Breast epithelium (tissue), 4 donors: ENCODE measurements at regions not wholly inside any gene's neighbourhood (a gene's known extent, or its start where the extent isn't known, plus 50 kb on each side); places are given as distances from the start of the nearest gene placed in this dataset.

Experiments
- DNase-seq, 2 donors: peaks; one replicate each; pipeline ENCODE4 v3.0.0-alpha.2; 2019; ENCODE audit warnings: low spot score in 2 of 2
- H3K27ac ChIP-seq, 2 donors: fragments of 200-600 bp; sonication (generic) in 1 of 2; one replicate each; pipeline ENCODE4 v1.5.1; 2016 to 2019; ENCODE audit warnings: mild to moderate bottlenecking in 1 of 2
- H3K27me3 ChIP-seq, 2 donors: fragments of 200-600 bp; sonication (generic) in 1 of 2; one replicate each; pipeline versions ENCODE4 v1.5.1 to v1.6.0; 2017 to 2019; ENCODE audit warnings: control low read depth in 1 of 2, mild to moderate bottlenecking in 1 of 2
- H3K36me3 ChIP-seq: fragments of 200-600 bp; one replicate; pipeline ENCODE4 v1.5.1; 2019
- H3K4me1 ChIP-seq, 2 donors: fragments of 200-600 bp; sonication (generic); one replicate each; pipeline ENCODE4 v1.5.1; 2016 to 2019; ENCODE audit warnings: control low read depth in 1 of 2
- H3K4me3 ChIP-seq, 3 donors: fragments of 200-600 bp; sonication (generic); 1 replicate in 2 of 3; 2 replicates in 1 of 3; pipeline ENCODE4 v1.5.1; 2016 to 2019; ENCODE audit warnings: mild to moderate bottlenecking in 3 of 3, moderate library complexity in 2 of 3
- H3K9me3 ChIP-seq, 2 donors: fragments of 200-600 bp; sonication (generic) in 1 of 2; one replicate each; pipeline ENCODE4 v1.5.1; 2016 to 2019; ENCODE audit warnings: control low read depth in 1 of 2
- CTCF ChIP-seq, 3 donors: fragments of 450-650 bp; IDR thresholded peaks; one replicate each; pipeline ENCODE4 v1.5.1; 2016 to 2017; ENCODE audit warnings: antibody characterized with exemption in 3 of 3, mild to moderate bottlenecking in 3 of 3, moderate library complexity in 3 of 3
- POLR2A ChIP-seq: fragments of 450-650 bp; IDR thresholded peaks from one replicate; pipeline ENCODE4 v1.6.1; 2016; ENCODE audit warnings: antibody characterized with exemption, mild to moderate bottlenecking, moderate library complexity
- POLR2AphosphoS5 ChIP-seq, 3 donors: sonication (generic); formaldehyde crosslinking; IDR thresholded peaks; one replicate each; pipeline ENCODE4 v1.6.1; 2017; ENCODE audit warnings: antibody characterized with exemption in 3 of 3
- intact Hi-C: fragments of 100-400 bp; cut with DNase I; formaldehyde crosslinking; loops from one replicate; pipeline ENCODE4 v1.15.1; 2023; ENCODE audit warnings: low total_unique reads

- DNase-seq = no peak
- no peaks in the 10 kb centered on the region for H3K27me3 ChIP-seq
- H3K9me3 ChIP-seq = no peaks in the 10 kb centered on the region
- no peaks in the 10 kb centered on the region for H3K36me3 ChIP-seq
- no peak overlapping the region for H3K4me3 ChIP-seq
- TF ChIP-seq POLR2AphosphoS5 (IDR thresholded peaks at IDR 0.05) (no peak), CTCF (IDR thresholded peaks at IDR 0.05) (no peak), POLR2A (no peak)
- no peaks in the 10 kb centered on the region for H3K4me1 ChIP-seq
- no peak overlapping the region for H3K27ac ChIP-seq
- intact Hi-C loops = no loop called here
Observed at GRCh38 chr10:106395041-106395749, 769.3 kb downstream of the SORCS1 start.

- TF ChIP-seq CTCF (IDR thresholded peaks at IDR 0.05) (no peak), POLR2A (no peak), POLR2AphosphoS5 (IDR thresholded peaks at IDR 0.05) (no peak)
- Histone ChIP-seq H3K4me1 (no peaks in the 10 kb centered on the region), H3K9me3 (no peaks in the 10 kb centered on the region), H3K4me3 (no peak overlapping the region), H3K36me3 (no peaks in the 10 kb centered on the region), H3K27ac (no peak overlapping the region), H3K27me3 (no peaks in the 10 kb centered on the region)
- intact Hi-C loops = no loop called here
- no peak for DNase-seq
Observed at GRCh38 chr10:106392778-106393177, 771.7 kb downstream of the SORCS1 start.

GRCh38 chr10:106387063-106387462 lies 777.4 kb downstream of the SORCS1 start:
- DNase-seq = no peak
- H3K9me3 ChIP-seq = no peaks in the 10 kb centered on the region
- intact Hi-C loops = no loop called here
- H3K27ac ChIP-seq = no peak overlapping the region
- H3K4me3 ChIP-seq = no peak overlapping the region
- H3K36me3 ChIP-seq = no peaks in the 10 kb centered on the region
- H3K4me1 ChIP-seq = no peaks in the 10 kb centered on the region
- no peak for TF ChIP-seq POLR2A
- no peak for TF ChIP-seq POLR2AphosphoS5 (IDR thresholded peaks at IDR 0.05)
- TF ChIP-seq CTCF (IDR thresholded peaks at IDR 0.05) = no peak
- peaks cover 0 to 3% of the 10 kb centered on the region in 2 donors for H3K27me3 ChIP-seq

- Histone ChIP-seq H3K4me3 (no peak overlapping the region), H3K27ac (no peak overlapping the region), H3K36me3 (no peaks in the 10 kb centered on the region), H3K9me3 (no peaks in the 10 kb centered on the region), H3K27me3 (peaks cover 0 to 3% of the 10 kb centered on the region in 2 donors), H3K4me1 (no peaks in the 10 kb centered on the region)
- TF ChIP-seq CTCF (IDR thresholded peaks at IDR 0.05) (no peak), POLR2A (no peak), POLR2AphosphoS5 (IDR thresholded peaks at IDR 0.05) (no peak)
- intact Hi-C loops = no loop called here
- DNase-seq = no peak
Observed at GRCh38 chr10:106384496-106384895, 780.0 kb downstream of the SORCS1 start.

GRCh38 chr10:106380706-106381105 lies 783.8 kb downstream of the SORCS1 start:
- TF ChIP-seq POLR2A (no peak), POLR2AphosphoS5 (IDR thresholded peaks at IDR 0.05) (no peak), CTCF (IDR thresholded peaks at IDR 0.05) (no peak)
- Histone ChIP-seq H3K27me3 (peaks cover 0 to 3% of the 10 kb centered on the region in 2 donors), H3K36me3 (no peaks in the 10 kb centered on the region), H3K9me3 (peaks cover 0 to 11% of the 10 kb centered on the region in 2 donors), H3K4me1 (no peaks in the 10 kb centered on the region), H3K4me3 (no peak overlapping the region), H3K27ac (no peak overlapping the region)
- DNase-seq = no peak
- intact Hi-C loops = no loop called here
